DMS114 treated with DMSO at 0.1 percent for 48 hours (cell line): ENCODE measurements at regions not wholly inside any gene's neighbourhood (a gene's known extent, or its start where the extent isn't known, plus 50 kb on each side); places are given as distances from the start of the nearest gene placed in this dataset.

Source experiments
- DNase-seq: peaks from one replicate; lab custom pipeline; 2025; ENCODE audit not compliant: unreplicated experiment; lab: John Stamatoyannopoulos, UW

- DNase-seq: no peak
Measured at GRCh38 chr2:8278709-8279354, 403.0 kb upstream of the ID2 start.

- DNase-seq: no peak
Measured at GRCh38 chr2:8279506-8279905, 402.4 kb upstream of the ID2 start.

DNA sequence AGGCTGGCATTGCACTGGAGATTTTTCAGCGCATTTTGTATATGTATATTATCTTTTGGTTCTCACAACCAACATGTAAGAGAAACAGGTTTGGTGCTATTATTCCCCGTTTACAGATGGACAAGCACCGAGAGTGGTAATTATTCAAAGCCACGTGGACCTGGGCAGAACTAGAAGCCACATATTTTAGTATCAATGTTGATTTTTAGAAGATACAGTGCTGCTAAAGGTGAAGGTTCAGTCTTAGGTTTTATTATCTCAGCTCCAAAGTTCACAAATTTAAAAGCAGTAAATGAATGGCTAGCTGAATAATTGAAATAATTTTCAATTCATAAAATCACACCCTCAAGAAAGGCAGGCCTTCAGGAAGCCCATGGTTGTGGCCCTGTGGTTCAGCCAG lies 400.6 kb upstream of the ID2 start:
- no peak for DNase-seq

DNA sequence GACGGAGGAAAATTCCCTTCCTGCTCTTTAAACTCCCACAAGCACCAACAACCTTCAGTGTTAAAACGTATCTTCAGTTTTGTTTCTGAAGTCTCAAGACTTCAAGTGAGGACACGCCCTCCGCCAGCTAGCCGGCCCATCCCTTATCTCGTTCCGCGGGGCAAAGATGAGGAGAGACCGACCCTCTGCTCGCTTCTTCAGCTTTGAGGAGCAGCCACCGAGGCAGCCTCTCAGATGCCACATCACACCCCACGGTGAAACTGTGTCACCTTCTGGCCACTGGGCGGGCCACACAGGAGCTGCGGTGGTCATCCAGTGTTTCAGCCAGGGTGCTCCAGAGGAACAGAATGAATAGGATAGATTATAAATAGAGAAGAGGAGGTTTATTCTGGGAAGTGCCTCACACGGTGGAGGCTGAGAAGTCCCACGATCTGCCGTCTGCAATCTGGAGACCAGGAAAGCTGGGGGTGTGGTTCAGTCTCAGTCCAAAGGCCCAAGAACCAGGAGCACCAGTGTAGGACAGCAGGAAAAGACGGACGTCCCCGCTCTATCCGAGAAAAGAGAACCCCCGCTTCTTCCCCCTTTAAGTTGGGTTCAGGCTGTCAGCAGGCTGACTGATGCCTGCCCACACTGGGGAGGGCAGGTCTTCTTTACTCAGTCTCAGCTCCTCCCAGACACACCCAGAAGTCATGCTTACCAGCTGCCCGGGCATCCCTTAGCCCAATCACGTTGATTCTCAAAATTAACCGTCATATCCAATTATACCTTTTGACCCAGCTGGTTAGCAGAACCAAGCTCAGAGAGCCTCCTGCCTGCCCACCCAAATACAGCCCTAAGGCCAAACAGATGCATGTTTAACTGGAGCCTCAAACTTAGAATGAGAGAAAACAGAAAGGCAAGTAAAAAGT lies 399.7 kb upstream of the ID2 start:
- DNase-seq: no peak

DNA sequence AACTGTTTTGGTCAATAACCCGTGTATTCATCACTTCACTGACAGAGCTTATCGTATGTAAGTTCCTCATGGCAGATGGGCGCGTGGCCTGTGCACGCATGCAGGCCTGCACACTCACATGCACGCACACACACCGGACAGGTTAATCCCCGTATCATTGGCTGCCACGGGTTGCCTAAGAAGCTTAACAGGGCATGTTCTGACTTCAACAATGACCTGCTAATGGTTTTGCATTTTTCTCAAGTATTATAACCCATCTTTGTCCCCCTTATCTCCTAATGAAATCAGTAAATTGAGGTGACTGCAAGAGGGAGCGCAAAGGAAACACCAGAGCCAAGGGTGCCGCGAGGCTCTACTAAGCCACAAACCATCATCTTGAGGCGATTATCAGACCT lies 399.0 kb upstream of the ID2 start:
- DNase-seq: no peak

- DNase-seq: no peak
Measured at GRCh38 chr2:8285081-8285480, 396.8 kb upstream of the ID2 start.

- no peak for DNase-seq
Measured at GRCh38 chr2:8285898-8286297, 396.0 kb upstream of the ID2 start.

- no peak for DNase-seq
Measured at GRCh38 chr2:8288206-8288605, 393.6 kb upstream of the ID2 start.

DNA sequence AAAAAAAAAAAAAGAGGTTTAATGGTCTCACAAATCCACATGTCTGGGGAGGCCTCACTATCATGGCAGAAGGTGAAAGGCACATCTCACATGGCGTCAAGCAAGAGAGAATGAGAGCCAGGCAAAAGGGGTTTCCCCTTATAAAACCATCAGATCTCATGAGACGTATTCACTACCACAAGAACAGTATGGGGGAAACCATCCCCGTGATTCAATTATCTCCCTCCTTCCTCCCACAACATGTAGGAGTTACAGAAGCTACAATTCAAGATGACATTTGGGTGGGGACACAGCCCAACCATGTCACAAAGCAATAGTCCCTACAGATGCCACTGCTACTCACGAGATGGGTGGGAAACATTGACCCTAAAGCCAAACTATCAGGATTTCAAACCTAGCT lies 392.7 kb upstream of the ID2 start:
- DNase-seq: no peak

GRCh38 chr2:8290771-8291352 lies 391.0 kb upstream of the ID2 start:
- DNase-seq: no peak

- DNase-seq: no peak
Measured at GRCh38 chr2:8296306-8296705, 385.6 kb upstream of the ID2 start.

DNA sequence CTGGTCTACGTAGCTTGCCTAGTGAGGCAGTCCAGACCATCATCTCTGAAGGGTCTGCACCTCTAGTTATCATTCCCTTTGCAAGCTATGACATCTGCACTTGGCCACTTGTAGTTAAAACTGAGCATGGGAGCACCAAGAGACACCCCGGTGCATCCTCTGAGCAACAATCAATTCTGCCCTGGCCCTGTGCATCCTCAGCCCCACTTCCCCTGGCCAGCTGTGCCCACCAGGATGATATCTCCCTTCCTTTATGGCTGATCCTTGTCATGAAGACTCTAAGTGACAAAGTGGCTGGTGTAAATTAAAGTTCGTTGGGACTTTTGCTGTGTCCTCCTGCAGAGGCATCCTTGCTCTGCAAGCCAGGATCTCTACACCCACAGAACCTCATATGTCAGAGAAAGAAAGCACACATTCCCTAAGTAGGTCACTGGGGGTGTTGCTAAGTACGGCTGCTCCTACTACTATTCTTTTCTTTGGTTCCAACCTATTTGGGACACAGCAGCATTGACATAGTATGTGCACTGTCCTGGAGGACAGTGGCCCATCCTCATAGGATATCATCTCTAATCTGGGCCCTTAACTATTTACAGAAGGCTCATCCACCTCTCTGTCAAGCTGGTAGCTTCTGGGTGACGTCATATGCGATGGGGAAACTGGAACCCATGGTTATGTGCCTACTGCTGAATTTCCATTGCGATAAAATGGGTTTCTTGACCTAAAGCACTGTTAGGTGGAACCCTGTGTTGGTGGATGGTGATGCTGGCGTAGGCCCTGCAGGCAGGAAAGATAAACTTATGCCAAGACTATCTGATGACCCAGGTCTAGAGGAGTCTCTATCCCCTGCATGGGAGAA lies 384.3 kb upstream of the ID2 start:
- no peak for DNase-seq

DNA sequence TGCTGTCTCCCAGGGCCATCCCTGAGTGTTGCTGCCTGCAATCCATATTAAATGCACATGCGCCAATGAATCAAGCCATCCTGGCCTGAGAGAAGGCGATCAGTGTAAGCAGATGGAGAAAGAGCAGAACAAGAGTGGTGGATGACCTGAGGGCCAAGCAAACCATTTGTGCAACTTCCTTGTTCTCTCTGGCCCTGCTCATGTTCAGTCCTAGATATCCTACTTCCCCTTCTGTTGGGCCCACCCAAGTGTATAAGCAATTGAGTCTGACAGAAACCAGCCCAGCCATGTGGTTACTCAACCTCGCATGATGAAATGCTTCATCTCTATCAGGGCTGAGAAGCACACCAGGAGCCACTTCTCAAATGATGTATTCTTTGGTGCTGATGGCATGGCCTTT lies 383.1 kb upstream of the ID2 start:
- no peak for DNase-seq

- no peak for DNase-seq
Measured at GRCh38 chr2:8300216-8300615, 381.6 kb upstream of the ID2 start.

- no peak for DNase-seq
Measured at GRCh38 chr2:8300905-8301304, 381.0 kb upstream of the ID2 start.

- DNase-seq: no peak
Measured at GRCh38 chr2:8303322-8303832, 378.5 kb upstream of the ID2 start.

GRCh38 chr2:8304821-8305766 lies 376.8 kb upstream of the ID2 start:
- DNase-seq: no peak

DNA sequence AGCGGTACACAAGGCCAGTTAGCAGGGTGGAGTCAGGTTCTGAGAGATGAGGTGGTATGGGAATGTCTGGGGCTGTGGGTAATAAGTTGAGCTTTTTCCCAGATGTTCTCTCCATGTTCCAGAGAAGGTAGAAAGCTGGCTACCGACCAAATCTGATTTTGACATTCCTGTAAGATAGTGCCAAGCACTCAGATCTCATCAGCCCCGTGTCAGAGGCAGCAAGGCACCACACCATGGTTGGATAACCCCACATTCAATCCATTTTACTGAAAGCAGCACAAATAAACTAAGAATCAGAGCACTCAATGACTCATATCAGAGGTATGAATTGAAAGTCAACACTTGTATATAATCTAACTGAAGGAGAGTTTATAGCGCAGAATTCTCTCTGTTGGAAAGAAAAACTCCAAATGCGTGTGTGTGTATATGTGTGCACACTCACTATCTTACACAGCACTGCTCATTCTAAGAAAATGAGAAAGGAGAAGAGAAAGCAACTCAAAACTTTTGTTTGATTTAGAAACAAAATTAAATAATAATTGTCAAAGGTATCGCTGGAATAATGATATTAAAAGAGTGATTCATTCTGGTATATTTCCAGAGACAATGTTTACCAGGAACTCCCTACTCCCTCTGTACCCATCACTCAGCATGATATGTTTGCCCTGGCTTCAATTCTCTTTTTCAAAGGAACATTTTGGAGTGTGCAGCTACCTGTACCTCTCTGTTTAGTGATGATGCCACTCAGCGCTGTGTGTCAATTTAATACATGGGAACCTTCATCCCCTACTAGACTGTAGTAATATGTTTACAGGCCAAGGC lies 375.1 kb upstream of the ID2 start:
- DNase-seq: no peak

- no peak for DNase-seq
Measured at GRCh38 chr2:8307606-8308180, 374.2 kb upstream of the ID2 start.
